Fibroblast of the conjunctiva (primary cell): ENCODE measurements at regions not wholly inside any gene's neighbourhood (a gene's known extent, or its start where the extent isn't known, plus 50 kb on each side); places are given as distances from the start of the nearest gene placed in this dataset.

ENCODE experiments used
- DNase-seq: peaks from one replicate; pipeline ENCODE4 v3.0.0-alpha.2; 2010; ENCODE audit warnings: low read depth

GRCh38 chr2:2694746-2695145, 363.7 kb upstream of the MYT1L start:
- no peak for DNase-seq

GRCh38 chr2:2692599-2693389, 361.7 kb upstream of the MYT1L start:
- DNase-seq, result no peak

GRCh38 chr2:2691419-2691818, 360.3 kb upstream of the MYT1L start:
- no peak for DNase-seq

- no peak for DNase-seq
Measured at GRCh38 chr2:2690985-2691384, 359.9 kb upstream of the MYT1L start.

- DNase-seq, result no peak
Measured at GRCh38 chr2:2689306-2689705, 358.2 kb upstream of the MYT1L start.

- DNase-seq, result no peak
Measured at GRCh38 chr2:2688254-2688653, 357.2 kb upstream of the MYT1L start.

GRCh38 chr2:2687745-2688144, 356.7 kb upstream of the MYT1L start:
- DNase-seq, result no peak

GRCh38 chr2:2686222-2686621, 355.1 kb upstream of the MYT1L start:
- no peak for DNase-seq

- DNase-seq, result no peak
Measured at GRCh38 chr2:2683606-2684224, 352.6 kb upstream of the MYT1L start.

- DNase-seq, result no peak
Measured at GRCh38 chr2:2682700-2683342, 351.7 kb upstream of the MYT1L start.

GRCh38 chr2:2681711-2682251, 350.7 kb upstream of the MYT1L start:
- no peak for DNase-seq

- no peak for DNase-seq
Measured at GRCh38 chr2:2681085-2681484, 350.0 kb upstream of the MYT1L start.

GRCh38 chr2:2674831-2675230, 343.8 kb upstream of the MYT1L start:
- no peak for DNase-seq

GRCh38 chr2:2673406-2673805, 342.3 kb upstream of the MYT1L start:
- DNase-seq, result no peak

- no peak for DNase-seq
Measured at GRCh38 chr2:2672249-2672648, 341.2 kb upstream of the MYT1L start.

- DNase-seq, result no peak
Measured at GRCh38 chr2:2671826-2672225, 340.8 kb upstream of the MYT1L start.

GRCh38 chr2:2669316-2669715, 338.2 kb upstream of the MYT1L start:
- DNase-seq, result no peak

GRCh38 chr2:2668681-2669265, 337.7 kb upstream of the MYT1L start:
- DNase-seq, result no peak

- DNase-seq, result no peak
Measured at GRCh38 chr2:2667690-2668089, 336.6 kb upstream of the MYT1L start.

GRCh38 chr2:2665834-2666133, 334.7 kb upstream of the MYT1L start:
- DNase-seq, result no peak

GRCh38 chr2:2664989-2665833, 334.1 kb upstream of the MYT1L start:
- no peak for DNase-seq
